ENCODE measurements at regions not wholly inside any gene's neighbourhood (a gene's known extent, or its start where the extent isn't known, plus 50 kb on each side); places are given as distances from the start of the nearest gene placed in this dataset.

DNA sequence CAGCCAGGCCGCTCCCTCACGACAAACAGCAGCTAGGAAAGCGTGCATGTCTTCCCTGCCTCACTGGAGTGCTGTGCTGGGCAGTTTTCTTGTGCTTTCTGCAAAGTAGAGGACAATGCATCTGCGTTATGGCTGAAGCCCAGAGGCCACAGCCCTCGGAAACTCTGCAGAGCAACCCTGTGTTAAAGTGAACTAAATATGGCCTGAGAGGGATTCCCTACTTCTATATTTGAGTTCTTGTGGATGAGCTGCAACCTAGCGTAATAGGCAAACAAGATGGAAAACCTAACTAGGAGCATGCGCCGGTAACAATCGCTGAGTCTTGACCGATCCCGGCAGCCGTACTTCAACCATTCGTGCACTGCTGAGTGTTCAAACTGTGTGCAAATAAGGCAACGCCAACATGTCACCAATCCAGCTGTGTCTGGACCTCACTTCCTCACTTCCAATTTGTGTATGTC, 471.9 kb upstream of the HS6ST1 start:
- intact Hi-C loops (cut with micrococcal nuclease; ENCODE audit: unreplicated experiment): no loop called here
- H3K27ac ChIP-seq (ENCODE audit: low read depth, low read length, poor library complexity, severe bottlenecking): no peak overlapping the region
- DNase-seq (ENCODE audit: low spot score): no peak
- no peaks in the 10 kb centered on the region for H3K36me3 ChIP-seq (ENCODE audit: insufficient read depth, low read length, poor library complexity, severe bottlenecking)
- ChIA-PET POLR2A (ENCODE audit: low non-redundant PET) (no interaction called here), CTCF (no interaction called here)
- H3K4me3 ChIP-seq (ENCODE audit: low read depth, low read length, poor library complexity, severe bottlenecking): no peak overlapping the region
- BruUV-seq (replicated peaks): no TSS peak
- no peaks in the 10 kb centered on the region for H3K9me3 ChIP-seq (ENCODE audit: low read depth, low read length, poor library complexity, severe bottlenecking)
- no peaks in the 10 kb centered on the region for H3K27me3 ChIP-seq (replicated peaks; ENCODE audit: insufficient read depth, low read depth, low read length, poor library complexity)
- H3K4me1 ChIP-seq (ENCODE audit: insufficient read depth, low read length, poor library complexity, severe bottlenecking): peaks cover 9% of the 10 kb centered on the region
- TF ChIP-seq, protein P1, sequence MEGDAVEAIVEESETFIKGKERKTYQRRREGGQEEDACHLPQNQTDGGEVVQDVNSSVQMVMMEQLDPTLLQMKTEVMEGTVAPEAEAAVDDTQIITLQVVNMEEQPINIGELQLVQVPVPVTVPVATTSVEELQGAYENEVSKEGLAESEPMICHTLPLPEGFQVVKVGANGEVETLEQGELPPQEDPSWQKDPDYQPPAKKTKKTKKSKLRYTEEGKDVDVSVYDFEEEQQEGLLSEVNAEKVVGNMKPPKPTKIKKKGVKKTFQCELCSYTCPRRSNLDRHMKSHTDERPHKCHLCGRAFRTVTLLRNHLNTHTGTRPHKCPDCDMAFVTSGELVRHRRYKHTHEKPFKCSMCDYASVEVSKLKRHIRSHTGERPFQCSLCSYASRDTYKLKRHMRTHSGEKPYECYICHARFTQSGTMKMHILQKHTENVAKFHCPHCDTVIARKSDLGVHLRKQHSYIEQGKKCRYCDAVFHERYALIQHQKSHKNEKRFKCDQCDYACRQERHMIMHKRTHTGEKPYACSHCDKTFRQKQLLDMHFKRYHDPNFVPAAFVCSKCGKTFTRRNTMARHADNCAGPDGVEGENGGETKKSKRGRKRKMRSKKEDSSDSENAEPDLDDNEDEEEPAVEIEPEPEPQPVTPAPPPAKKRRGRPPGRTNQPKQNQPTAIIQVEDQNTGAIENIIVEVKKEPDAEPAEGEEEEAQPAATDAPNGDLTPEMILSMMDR (conservative IDR thresholded peaks at IDR 0.05; ENCODE audit: low read depth, low read length): no peak
- TF ChIP-seq EZH2 (IDR thresholded peaks at IDR 0.05; ENCODE audit: borderline replicate concordance, low read depth, low read length, poor library complexity, severe bottlenecking): no peak

DNA sequence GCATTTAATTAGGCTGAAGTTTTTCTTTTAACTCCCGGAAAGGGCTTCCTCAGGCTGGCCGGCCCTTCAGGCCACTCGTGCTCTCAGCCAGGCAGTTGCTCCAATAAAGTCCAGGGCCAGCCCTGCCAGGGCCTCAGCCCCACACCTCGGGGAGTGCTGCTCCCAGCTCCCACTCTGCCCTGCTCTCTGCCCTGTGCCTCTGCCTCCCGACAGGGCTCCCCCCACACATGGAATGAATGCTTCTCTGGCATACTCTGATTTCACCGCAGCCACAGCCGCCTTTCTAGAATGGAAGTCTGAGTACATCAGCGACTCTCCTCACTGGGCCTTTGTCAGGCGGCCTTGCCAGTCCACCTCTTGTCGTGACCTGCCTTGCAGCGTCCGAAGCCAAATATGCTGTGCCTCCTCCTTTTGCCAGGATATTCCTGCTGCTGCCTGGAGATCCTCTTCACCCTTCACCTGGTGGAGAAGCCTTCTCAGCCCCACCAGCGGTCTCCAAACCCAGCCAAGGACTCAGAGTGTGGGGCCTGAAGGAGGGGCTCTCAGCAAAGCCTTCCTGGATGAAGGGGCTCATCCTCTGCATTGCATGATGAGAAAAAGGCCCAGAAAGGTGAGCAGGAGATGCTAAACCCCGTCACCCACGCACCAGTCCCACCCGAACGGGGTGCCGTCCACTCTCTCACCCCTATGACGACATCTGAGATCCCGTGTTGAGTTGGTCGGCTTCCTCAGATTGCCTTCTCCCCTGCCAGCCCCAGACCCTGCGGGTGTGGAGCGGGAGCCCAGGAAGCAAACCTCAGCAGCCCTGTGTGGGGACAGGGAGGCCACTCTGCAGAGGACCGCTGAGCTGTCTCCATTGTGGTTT, 472.7 kb upstream of the HS6ST1 start:
- ChIA-PET CTCF (no interaction called here), POLR2A (ENCODE audit: low non-redundant PET) (no interaction called here)
- no peaks in the 10 kb centered on the region for H3K27me3 ChIP-seq (replicated peaks; ENCODE audit: insufficient read depth, low read depth, low read length, poor library complexity)
- no peak overlapping the region for H3K27ac ChIP-seq (ENCODE audit: low read depth, low read length, poor library complexity, severe bottlenecking)
- H3K36me3 ChIP-seq (ENCODE audit: insufficient read depth, low read length, poor library complexity, severe bottlenecking): no peaks in the 10 kb centered on the region
- H3K4me3 ChIP-seq (ENCODE audit: low read depth, low read length, poor library complexity, severe bottlenecking): no peak overlapping the region
- DNase-seq (ENCODE audit: low spot score): no peak
- TF ChIP-seq, protein P1 (conservative IDR thresholded peaks at IDR 0.05; ENCODE audit: low read depth, low read length): no peak
- no peak for TF ChIP-seq EZH2 (IDR thresholded peaks at IDR 0.05; ENCODE audit: borderline replicate concordance, low read depth, low read length, poor library complexity, severe bottlenecking)
- intact Hi-C loops (cut with micrococcal nuclease; ENCODE audit: unreplicated experiment): no loop called here
- no peaks in the 10 kb centered on the region for H3K9me3 ChIP-seq (ENCODE audit: low read depth, low read length, poor library complexity, severe bottlenecking)
- H3K4me1 ChIP-seq (ENCODE audit: insufficient read depth, low read length, poor library complexity, severe bottlenecking): peaks cover 7% of the 10 kb centered on the region
- BruUV-seq (replicated peaks): no TSS peak

DNA sequence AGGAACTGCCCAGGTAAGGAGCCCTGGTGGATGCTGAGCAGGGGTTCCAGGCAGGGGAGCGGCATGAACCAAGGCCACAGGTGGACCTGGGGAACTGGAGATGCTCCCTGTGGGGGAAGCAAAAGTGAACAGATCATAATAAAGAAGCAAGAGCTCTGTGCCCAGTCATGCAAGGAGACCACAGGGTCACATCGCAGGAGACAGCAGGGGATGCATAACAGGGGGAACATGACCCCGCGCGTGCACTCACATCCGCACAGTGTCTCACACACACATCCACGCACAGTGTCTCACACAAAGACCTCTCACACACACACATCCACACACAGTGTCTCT, 473.3 kb upstream of the HS6ST1 start:
- Histone ChIP-seq H3K27me3 (replicated peaks; ENCODE audit: insufficient read depth, low read depth, low read length, poor library complexity) (no peaks in the 10 kb centered on the region), H3K4me3 (ENCODE audit: low read depth, low read length, poor library complexity, severe bottlenecking) (no peak overlapping the region), H3K36me3 (ENCODE audit: insufficient read depth, low read length, poor library complexity, severe bottlenecking) (no peaks in the 10 kb centered on the region), H3K9me3 (ENCODE audit: low read depth, low read length, poor library complexity, severe bottlenecking) (no peaks in the 10 kb centered on the region), H3K27ac (ENCODE audit: low read depth, low read length, poor library complexity, severe bottlenecking) (no peak overlapping the region), H3K4me1 (ENCODE audit: insufficient read depth, low read length, poor library complexity, severe bottlenecking) (peaks cover 1% of the 10 kb centered on the region)
- DNase-seq (ENCODE audit: low spot score): no peak
- intact Hi-C loops (cut with micrococcal nuclease; ENCODE audit: unreplicated experiment): no loop called here
- BruUV-seq (replicated peaks): no TSS peak
- TF ChIP-seq, protein P1 (conservative IDR thresholded peaks at IDR 0.05; ENCODE audit: low read depth, low read length): no peak
- TF ChIP-seq EZH2 (IDR thresholded peaks at IDR 0.05; ENCODE audit: borderline replicate concordance, low read depth, low read length, poor library complexity, severe bottlenecking): no peak
- ChIA-PET POLR2A (ENCODE audit: low non-redundant PET) (no interaction called here), CTCF (no interaction called here)

Measured in A673 (cell line).